Pancreas (tissue), 10 donors: ENCODE measurements at regions not wholly inside any gene's neighbourhood (a gene's known extent, or its start where the extent isn't known, plus 50 kb on each side); places are given as distances from the start of the nearest gene placed in this dataset.

Experiments
- ATAC-seq, 4 donors: fragments of 200-7000 bp; cut with Tn5 transposase; one replicate each; pipeline versions ENCODE4 v1.8.0 to v1.9.1; 2020; ENCODE audit warnings: mild to moderate bottlenecking in 4 of 4, moderate library complexity in 4 of 4
- DNase-seq, 6 donors: peaks; one replicate each; pipeline ENCODE4 v3.0.0-alpha.2; 2020
- FAIRE-seq: peaks from 2 replicates; lab custom pipeline; 2012; peaks lifted over from hg19 to GRCh38; lab: Jason Lieb, UNC
- H3K27ac ChIP-seq, 4 donors: fragments of 200-600 bp; sonication (generic); 1 replicate in 3 of 4; 2 replicates in 1 of 4; pipeline versions ENCODE4 v1.5.0 to v1.8.0; 2020
- H3K27me3 ChIP-seq, 4 donors: fragments of 200-600 bp; one replicate each; pipeline ENCODE4 v1.8.0; 2021
- H3K36me3 ChIP-seq, 3 donors: fragments of 200-600 bp; sonication (generic) in 1 of 3; one replicate each; pipeline versions ENCODE4 v1.5.0 to v1.8.0; 2020 to 2021
- H3K4me1 ChIP-seq, 3 donors: fragments of 200-600 bp; one replicate each; pipeline ENCODE4 v1.8.0; 2021
- H3K4me3 ChIP-seq, 4 donors: fragments of 200-600 bp; sonication (generic) in 2 of 4; one replicate each; pipeline versions ENCODE4 v1.5.0 to v1.8.0; 2020 to 2021
- H3K9me3 ChIP-seq, 4 donors: fragments of 200-600 bp; one replicate each; pipeline ENCODE4 v1.8.0; 2021
- WGBS, 2 donors: extraction: QIAGEN DNeasy Blood & Tissue Kit; methylation state at CpG; one replicate each; pipeline ENCODE4 v1.1.7; 2013; 5-methylcytosine and 5-hydroxymethylcytosine counted together
- intact Hi-C, 3 donors: fragments of 100-400 bp; cut with DNase I; formaldehyde crosslinking; loops; one replicate each; pipeline versions ENCODE4 v1.11.1 to v1.14.2; 2022
- TF ChIP-seq, protein P1 (sequence below), 4 donors: fragments of 200-600 bp; sonication (generic) in 3 of 4; IDR thresholded peaks; one replicate each; pipeline versions ENCODE4 v1.5.0 to v1.8.0; 2021; ENCODE audit warnings: antibody characterized with exemption in 4 of 4
- donor health status: healthy with polysubstance abuse.
- donor health status: DM: no; HTN: no; CAD: no; lungs with moderate emphysema.
- donor health status: DM: no; HTN: no; CAD: no.
- donor health status: control.
- donor health status: control.
- donor health status: Bipolar disorder and iron deficiency.
- donor health status: DM: yes; HTN: yes; CAD: no.
- donor health status: DM: no; HTN: no; CAD: no.
- donor health status: DM: no; HTN: no; CAD: no.
- donor health status: DM: yes; HTN: yes; CAD: no.

DNA sequence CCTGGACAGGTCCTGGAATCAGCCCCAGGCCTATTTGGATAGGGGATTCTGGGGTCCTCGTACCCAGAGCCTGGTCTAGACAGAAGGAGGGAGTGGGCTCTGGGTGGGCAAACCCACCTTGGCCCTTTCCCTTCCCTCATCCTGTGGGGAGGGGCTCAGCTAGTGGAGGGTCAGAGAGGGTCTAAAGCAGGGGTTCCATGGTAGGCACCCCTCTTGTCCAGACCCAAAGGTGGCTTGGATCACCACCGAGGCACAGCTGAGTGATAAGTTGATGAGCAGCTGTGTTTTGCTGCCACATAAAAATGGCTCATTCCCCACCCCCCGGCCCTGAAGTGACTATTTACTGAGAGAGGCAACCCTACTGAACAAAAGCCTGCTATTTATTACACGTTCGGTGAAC is 53.8 kb upstream of the KCNMB1 start:
- Histone ChIP-seq H3K9me3 (no peaks in the 10 kb centered on the region), H3K36me3 (no peaks in the 10 kb centered on the region), H3K4me1 (no peaks in the 10 kb centered on the region), H3K27ac (no peak overlapping the region), H3K4me3 (no peak overlapping the region), H3K27me3 (no peaks in the 10 kb centered on the region)
- intact Hi-C loops = no loop called here
- ATAC-seq = no peak
- no peak for FAIRE-seq
- no peak for DNase-seq
- TF ChIP-seq, protein P1, sequence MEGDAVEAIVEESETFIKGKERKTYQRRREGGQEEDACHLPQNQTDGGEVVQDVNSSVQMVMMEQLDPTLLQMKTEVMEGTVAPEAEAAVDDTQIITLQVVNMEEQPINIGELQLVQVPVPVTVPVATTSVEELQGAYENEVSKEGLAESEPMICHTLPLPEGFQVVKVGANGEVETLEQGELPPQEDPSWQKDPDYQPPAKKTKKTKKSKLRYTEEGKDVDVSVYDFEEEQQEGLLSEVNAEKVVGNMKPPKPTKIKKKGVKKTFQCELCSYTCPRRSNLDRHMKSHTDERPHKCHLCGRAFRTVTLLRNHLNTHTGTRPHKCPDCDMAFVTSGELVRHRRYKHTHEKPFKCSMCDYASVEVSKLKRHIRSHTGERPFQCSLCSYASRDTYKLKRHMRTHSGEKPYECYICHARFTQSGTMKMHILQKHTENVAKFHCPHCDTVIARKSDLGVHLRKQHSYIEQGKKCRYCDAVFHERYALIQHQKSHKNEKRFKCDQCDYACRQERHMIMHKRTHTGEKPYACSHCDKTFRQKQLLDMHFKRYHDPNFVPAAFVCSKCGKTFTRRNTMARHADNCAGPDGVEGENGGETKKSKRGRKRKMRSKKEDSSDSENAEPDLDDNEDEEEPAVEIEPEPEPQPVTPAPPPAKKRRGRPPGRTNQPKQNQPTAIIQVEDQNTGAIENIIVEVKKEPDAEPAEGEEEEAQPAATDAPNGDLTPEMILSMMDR (IDR thresholded peaks at IDR 0.05) = no peak
- WGBS, 2 donors = 52 to 61% methylated on average over 5 of the region's 5 CpGs

DNA sequence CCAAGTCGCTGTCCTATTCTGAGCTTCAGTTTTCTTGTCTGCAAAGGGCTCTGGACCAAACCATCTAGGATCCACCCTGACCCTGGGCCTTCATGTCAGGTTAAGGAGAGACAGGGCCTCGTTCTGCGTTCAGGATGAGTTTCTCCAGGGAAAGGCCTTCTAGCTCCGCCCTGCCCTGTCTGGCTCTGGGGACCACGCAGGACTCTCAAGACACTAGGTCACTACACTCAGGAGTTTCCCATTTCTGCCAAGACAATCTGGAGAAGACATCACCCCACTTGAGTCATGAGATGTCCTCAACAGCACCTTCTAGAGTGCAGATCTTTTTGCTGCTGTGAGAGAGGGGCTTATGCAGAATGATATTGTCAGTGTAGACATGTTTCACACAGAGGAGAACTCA is 53.2 kb upstream of the KCNMB1 start:
- 79 to 87% methylated on average over 5 of the region's 5 CpGs for WGBS, 2 donors
- Histone ChIP-seq H3K9me3 (no peaks in the 10 kb centered on the region), H3K4me1 (no peaks in the 10 kb centered on the region), H3K36me3 (no peaks in the 10 kb centered on the region), H3K4me3 (no peak overlapping the region), H3K27me3 (no peaks in the 10 kb centered on the region), H3K27ac (no peak overlapping the region)
- TF ChIP-seq, protein P1 (IDR thresholded peaks at IDR 0.05) = no peak
- intact Hi-C loops = no loop called here
- no peak for FAIRE-seq
- no peak for ATAC-seq
- DNase-seq = no peak

DNA sequence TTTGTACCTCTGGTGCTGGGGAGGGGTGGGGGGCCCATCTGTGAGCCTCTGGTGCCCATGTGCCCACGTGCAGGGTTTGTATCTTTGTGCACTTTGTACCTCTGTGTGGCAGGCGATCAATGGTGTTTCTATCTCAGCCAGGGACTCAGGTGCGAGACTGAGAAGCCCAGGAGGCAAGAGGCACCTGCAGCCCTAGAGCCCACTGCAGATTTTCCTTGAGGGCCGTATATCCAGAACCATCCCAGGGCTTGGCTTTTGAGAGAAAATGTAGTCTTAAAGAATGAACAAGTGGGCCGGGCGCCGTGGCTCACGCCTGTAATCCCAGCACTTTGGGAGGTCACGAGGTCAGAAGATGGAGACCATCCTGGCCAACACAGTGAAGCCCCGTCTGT is 52.2 kb upstream of the KCNMB1 start:
- DNase-seq = no peak

DNA sequence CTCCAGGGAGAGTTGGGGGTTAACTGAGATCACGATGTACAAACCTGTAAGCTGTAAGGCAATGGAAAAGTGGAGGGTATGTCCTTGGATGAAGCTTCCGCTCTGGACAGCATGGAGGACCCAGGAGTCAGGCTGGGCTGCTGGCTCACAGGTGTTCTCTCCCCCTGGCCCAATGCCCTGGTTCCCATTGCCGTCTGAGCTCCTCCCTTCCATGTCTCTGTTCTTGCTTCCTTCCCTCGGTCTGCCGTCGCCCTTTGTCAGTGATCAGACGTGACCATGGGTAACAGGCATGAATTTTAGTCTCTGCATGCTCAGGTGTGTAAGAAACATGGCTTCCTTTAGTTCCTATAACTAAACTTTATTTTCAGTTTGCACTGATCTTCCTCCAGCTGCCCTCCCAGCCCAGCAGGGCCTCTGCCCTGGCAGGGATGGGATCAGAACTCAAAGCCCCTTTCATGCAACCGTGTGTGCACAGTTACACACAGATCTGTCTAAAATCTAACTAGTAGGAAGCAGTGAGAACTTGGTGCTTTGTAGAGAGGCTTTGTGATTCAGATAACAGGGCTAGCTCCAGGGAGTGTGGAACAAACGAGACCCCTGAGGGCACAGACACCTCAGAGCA is 51.7 kb upstream of the KCNMB1 start:
- Histone ChIP-seq H3K4me1 (no peaks in the 10 kb centered on the region), H3K36me3 (no peaks in the 10 kb centered on the region), H3K27ac (no peak overlapping the region), H3K4me3 (no peak overlapping the region), H3K27me3 (no peaks in the 10 kb centered on the region), H3K9me3 (no peaks in the 10 kb centered on the region)
- DNase-seq (no peak), FAIRE-seq (no peak), ATAC-seq (no peak)
- intact Hi-C loops = no loop called here
- TF ChIP-seq, protein P1 (IDR thresholded peaks at IDR 0.05) = no peak
- WGBS, 2 donors = 60% methylated on average over 9 of the region's 9 CpGs

More for the DNA sequence above, 52.2 kb upstream of the KCNMB1 start:
- ATAC-seq (no peak), FAIRE-seq (no peak)
- Histone ChIP-seq H3K27ac (no peak overlapping the region), H3K27me3 (no peaks in the 10 kb centered on the region), H3K4me3 (no peak overlapping the region), H3K4me1 (no peaks in the 10 kb centered on the region), H3K36me3 (no peaks in the 10 kb centered on the region), H3K9me3 (no peaks in the 10 kb centered on the region)
- WGBS, 2 donors = 79 to 82% methylated on average over 10 of the region's 10 CpGs
- TF ChIP-seq, protein P1 (IDR thresholded peaks at IDR 0.05) = no peak
- intact Hi-C loops = no loop called here

DNA sequence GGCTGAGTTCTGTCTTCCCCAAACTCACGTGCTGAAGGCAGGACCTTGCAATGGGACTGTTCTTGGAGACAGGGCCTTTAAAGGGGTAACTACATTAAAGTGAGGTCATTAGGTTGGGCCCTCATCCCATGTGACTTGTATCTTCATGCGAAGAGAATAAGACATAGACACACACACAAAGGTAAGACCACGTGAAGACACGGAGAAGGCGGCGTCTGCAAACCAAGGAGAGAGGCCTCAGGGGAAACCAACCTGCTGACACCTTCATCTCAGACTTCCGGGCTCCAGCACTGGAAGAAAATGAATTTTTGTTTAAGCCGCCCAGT is 50.7 kb upstream of the KCNMB1 start:
- 88 to 91% methylated on average over 8 of the region's 8 CpGs for WGBS, 2 donors
- Histone ChIP-seq H3K36me3 (no peaks in the 10 kb centered on the region), H3K27ac (no peak overlapping the region), H3K4me1 (no peaks in the 10 kb centered on the region), H3K4me3 (no peak overlapping the region), H3K9me3 (no peaks in the 10 kb centered on the region), H3K27me3 (no peaks in the 10 kb centered on the region)
- DNase-seq (no peak), FAIRE-seq (no peak), ATAC-seq (no peak)
- intact Hi-C loops = loop anchor here (5.0 to 10.0 kb wide), 3 partner anchors 185 to 192 kb away; no protein-coding TSS in a partner anchor
- TF ChIP-seq, protein P1 (IDR thresholded peaks at IDR 0.05) = no peak
